SKM-1 treated with dmso at 0.1 percent for 144 hours (cell line): ENCODE measurements at regions not wholly inside any gene's neighbourhood (a gene's known extent, or its start where the extent isn't known, plus 50 kb on each side); places are given as distances from the start of the nearest gene placed in this dataset.
"Not testable (repeated sequence)": the region's sequence is repeated elsewhere in the genome, so short reads cannot be mapped to it uniquely, and the experiment has no call there.

Source experiments
- DNase-seq: peaks from one replicate; lab custom pipeline; 2025; ENCODE audit not compliant: unreplicated experiment; lab: John Stamatoyannopoulos, UW

GRCh38 chr9:757246-757881, 84.1 kb upstream of the DMRT1 start:
- DNase-seq: peak; percentile 10

- no peak for DNase-seq
Measured at GRCh38 chr9:758146-758545, 83.4 kb upstream of the DMRT1 start.

GRCh38 chr9:759541-759940, 82.0 kb upstream of the DMRT1 start:
- DNase-seq: no peak

GRCh38 chr9:759983-760736, 81.3 kb upstream of the DMRT1 start:
- DNase-seq: no peak

GRCh38 chr9:761176-761792, 80.2 kb upstream of the DMRT1 start:
- no peak for DNase-seq

GRCh38 chr9:761793-762560, 79.5 kb upstream of the DMRT1 start:
- DNase-seq: no peak

GRCh38 chr9:763692-764091, 77.8 kb upstream of the DMRT1 start:
- DNase-seq: no peak

- DNase-seq: peak; percentile 79
Measured at GRCh38 chr9:764105-764524, 77.4 kb upstream of the DMRT1 start.

- no peak for DNase-seq
Measured at GRCh38 chr9:764986-765385, 76.5 kb upstream of the DMRT1 start.

- not testable (repeated sequence) for DNase-seq
Measured at GRCh38 chr9:767061-767561, 74.4 kb upstream of the DMRT1 start.

- DNase-seq: no peak
Measured at GRCh38 chr9:776086-776485, 65.4 kb upstream of the DMRT1 start.

- no peak for DNase-seq
Measured at GRCh38 chr9:777978-778377, 63.5 kb upstream of the DMRT1 start.

GRCh38 chr9:784202-784601, 57.3 kb upstream of the DMRT1 start:
- DNase-seq: no peak

- DNase-seq: no peak
Measured at GRCh38 chr9:784916-785315, 56.6 kb upstream of the DMRT1 start.

GRCh38 chr9:785997-786396, 55.5 kb upstream of the DMRT1 start:
- DNase-seq: no peak

- DNase-seq: no peak
Measured at GRCh38 chr9:786405-786804, 55.1 kb upstream of the DMRT1 start.

- DNase-seq: no peak
Measured at GRCh38 chr9:788777-789176, 52.7 kb upstream of the DMRT1 start.
